ENCODE measurements at regions not wholly inside any gene's neighbourhood (a gene's known extent, or its start where the extent isn't known, plus 50 kb on each side); places are given as distances from the start of the nearest gene placed in this dataset.
"Not testable (repeated sequence)": the region's sequence is repeated elsewhere in the genome, so short reads cannot be mapped to it uniquely, and the experiment has no call there.

DNA sequence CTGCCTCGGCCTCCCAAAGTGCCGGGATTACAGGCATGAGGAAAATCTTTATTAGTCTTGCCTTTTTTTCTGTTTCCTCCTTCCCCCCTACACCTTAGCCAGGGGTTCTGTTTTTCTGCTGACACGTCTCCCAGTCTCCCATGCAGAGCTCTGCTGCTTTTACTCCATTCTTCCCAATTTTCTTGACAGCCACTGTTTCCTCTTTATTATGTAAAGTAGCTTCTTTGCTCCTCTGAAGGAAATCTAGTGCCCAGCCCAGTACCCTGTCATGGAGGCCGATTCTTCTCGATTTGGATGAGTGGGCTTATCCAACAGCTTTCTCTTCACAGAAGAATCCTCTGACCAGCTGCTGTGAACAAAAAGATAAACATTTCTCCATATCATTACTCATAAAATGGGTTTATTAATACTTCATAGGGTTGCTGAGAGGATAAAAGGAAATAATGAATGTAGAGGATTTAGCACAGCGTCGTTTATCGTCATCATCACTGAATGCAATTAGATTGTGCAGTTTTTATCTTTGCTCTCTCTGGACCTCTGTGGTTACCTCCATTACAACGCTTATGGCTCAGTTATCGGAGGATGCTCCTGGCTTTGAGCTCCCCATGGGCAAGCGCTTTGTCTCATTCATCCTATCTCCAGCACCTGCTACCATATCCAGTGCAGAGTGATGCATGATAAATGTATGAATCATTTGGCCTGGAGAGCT is 375.6 kb upstream of the C11orf87 start:
- no peak for DNase-seq

DNA sequence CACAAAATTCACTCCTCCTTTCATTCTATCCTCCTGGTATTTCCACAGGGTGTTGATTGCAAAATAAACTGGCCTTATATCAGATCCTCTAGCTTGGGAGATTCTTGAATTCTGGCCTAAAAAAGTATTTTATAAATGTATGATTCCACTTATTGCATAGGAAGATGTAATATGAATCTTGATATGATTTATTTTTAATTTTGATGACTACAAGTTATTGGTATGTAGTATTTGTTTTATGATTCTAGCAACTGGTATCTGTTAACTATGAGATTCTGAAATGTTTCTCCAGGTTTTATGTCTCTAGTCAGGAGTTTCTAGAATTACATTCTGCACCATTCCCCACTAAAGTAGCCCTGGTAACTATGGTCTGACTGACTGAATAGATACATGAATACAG is 373.9 kb upstream of the C11orf87 start:
- DNase-seq, result no peak

- no peak for DNase-seq
Observed at GRCh38 chr11:109051200-109051599, 370.8 kb upstream of the C11orf87 start.

GRCh38 chr11:109059402-109059801 is 362.6 kb upstream of the C11orf87 start:
- DNase-seq, result no peak

DNA sequence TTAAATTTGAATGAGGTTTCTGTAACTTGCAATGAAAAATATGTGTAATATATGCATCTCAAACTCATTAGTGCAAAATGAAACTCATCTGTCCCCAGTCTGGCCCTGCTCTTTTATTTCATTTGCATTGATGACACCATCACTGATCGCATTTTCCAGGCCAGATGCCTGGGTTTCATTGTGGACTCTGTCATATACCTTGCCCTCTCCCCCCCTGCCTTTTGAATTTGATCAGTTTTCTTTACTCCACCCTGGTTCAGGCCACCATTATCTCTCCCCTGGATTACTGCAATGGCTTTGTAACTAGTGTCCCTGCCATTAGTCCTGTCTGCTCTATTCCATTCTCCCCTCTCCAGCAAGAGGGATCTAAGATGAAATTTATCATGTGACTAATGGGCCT is 360.6 kb upstream of the C11orf87 start:
- no peak for DNase-seq

GRCh38 chr11:109062445-109062844 is 359.5 kb upstream of the C11orf87 start:
- no peak for DNase-seq

DNA sequence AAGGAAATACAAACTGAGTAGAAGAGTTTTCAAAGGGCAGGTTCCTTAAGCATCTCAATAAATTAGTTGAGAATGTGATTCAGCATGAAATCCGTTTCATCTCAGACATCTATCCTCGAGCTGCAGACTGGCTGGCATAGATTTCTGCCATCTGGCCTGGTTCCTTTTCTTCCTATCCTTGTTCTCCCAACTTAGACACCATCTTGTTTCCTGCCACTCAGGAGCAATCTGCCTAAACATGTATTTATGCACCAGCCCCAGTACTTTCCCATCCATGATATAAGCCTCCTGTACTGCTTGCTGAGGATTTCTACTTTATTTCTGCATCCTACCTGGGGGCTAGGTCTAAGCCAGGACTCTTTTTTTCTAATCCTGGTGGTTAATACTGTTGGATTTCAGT is 359.1 kb upstream of the C11orf87 start:
- DNase-seq, result no peak

GRCh38 chr11:109064618-109065311 is 357.2 kb upstream of the C11orf87 start:
- DNase-seq, result not testable (repeated sequence)

GRCh38 chr11:109071262-109071661 is 350.7 kb upstream of the C11orf87 start:
- DNase-seq, result no peak

DNA sequence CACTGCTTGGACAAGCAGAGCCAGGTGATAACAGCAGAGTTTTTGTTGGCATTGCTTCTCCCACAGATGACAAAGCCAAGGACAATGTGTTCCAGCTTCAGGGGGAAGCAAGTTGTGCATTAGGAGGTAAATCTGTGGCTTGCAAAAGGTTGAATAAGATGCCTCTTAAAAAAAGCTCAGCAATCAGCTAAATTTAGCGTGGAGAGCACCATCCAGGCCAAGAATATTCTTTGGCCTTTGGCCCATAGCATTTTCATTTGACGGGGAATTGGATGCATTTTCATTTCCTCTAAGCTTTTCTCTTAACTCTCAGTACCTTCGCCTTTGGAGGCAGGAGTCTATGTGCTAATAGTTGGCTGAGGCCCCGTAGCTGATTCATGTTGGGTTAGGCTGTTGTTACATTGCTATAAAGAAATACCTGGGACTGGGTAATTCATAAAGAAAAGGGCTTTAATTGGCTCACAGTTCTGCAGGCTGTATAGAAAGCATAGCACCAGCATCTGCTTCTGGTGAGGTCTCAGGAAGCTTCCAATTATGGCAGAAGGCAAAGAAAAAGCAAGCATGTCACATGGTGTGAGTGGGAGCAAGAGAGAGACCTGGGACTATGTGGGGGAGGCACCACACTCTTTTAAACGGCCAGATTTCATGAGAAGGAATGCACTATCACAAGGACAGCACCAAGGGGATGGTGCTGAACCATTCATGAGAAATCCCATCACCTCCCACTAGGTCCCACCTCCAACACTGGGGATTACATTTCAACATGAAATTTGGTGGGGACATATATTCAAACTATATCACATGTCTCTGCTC is 350.1 kb upstream of the C11orf87 start:
- DNase-seq, result no peak

DNA sequence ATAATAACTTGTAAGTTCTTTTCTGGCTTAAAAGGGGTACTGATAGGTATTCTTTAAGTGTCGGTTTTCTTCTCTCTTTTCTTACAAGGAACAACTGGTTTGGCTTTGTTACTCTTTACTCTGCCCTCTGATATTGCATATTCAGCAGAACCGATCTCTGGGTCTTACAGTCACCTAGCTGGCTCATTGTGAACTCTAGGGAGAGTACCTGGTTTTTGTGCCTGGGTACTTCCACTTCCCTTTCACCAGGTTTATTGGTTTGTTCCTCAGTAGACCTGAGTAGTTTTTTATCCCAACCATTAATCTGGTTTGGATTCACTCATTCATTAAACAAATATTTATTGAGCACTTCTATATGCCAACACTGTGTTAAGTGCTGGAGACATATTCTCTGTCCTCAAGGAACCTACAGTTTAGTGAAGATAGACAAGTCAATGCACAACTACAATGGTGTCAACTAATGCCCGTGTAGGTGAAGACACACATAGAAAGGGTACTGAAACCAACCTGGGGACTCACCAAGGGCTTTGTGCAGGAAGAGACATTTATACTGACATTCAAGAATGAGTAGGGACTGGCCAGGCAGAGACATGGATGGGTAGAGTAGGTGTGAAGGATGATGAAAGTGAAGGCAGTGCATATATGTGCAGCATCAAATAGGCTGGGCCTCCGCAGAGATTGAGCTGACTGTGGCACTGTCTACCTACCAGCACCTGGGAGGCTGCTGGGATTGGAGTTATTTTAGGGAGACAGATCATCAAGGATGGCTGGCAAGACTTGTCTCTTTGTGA is 348.8 kb upstream of the C11orf87 start:
- DNase-seq, result no peak

- no peak for DNase-seq
Observed at GRCh38 chr11:109075976-109076375, 346.0 kb upstream of the C11orf87 start.

DNA sequence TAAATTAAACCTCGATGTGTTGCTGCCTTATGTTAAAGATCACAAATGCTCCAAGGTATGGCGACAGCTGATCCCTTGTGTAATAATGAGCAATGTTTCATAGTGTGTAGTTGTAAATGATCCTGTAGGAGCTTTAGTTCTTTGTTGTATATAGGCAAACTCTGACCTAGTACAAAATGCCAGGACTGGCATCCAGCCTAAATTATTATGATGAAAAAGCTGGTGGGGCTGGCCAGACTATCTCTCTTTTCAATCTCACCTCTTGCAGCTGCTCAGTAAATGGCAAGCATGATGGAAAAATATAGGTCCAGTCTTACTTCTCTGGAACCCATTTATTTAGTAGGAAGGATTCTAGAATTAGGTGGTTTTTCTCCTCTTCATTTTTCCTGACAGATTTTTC is 345.1 kb upstream of the C11orf87 start:
- DNase-seq, result no peak

- no peak for DNase-seq
Observed at GRCh38 chr11:109077291-109077920, 344.6 kb upstream of the C11orf87 start.

- no peak for DNase-seq
Observed at GRCh38 chr11:109085708-109086373, 336.1 kb upstream of the C11orf87 start.

- no peak for DNase-seq
Observed at GRCh38 chr11:109086931-109087330, 335.1 kb upstream of the C11orf87 start.

DNA sequence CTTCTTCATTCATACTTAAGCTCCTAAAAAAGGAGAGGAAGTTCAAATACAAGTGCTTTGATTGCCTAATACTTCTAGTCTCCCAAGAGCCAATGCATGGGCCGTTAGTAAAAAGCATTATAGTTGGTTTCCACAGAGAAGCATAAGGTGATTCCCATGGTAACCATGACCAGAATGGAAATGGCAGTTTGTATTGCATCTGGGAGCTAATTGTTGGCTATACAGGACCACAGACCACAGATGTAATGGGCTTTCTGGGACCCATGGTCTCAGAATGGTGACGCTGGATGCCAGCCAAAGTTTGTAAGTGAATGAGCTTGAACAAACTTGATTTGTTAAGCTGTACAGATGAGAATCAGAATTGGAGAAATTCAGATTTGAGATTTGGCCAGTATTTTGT is 333.9 kb upstream of the C11orf87 start:
- DNase-seq, result no peak

DNA sequence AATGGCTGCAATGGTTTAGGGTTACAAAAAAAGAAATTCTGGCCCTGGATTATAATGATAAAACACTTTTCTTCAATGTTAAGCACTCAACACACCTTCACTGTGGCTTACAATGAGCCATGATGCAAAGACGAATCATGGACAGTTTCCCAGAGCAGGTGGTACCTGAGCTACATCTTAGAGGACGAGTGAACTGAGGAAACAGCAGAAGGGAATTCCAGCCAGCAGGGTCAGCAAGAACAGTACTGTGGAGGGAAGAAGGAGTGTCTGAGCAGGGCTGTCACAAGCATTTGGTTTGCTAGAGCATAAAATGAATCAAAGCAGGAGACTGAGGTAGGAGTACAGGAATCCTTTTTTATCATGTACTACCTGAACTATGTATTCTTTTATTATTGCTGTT is 332.8 kb upstream of the C11orf87 start:
- DNase-seq, result no peak

- no peak for DNase-seq
Observed at GRCh38 chr11:109093354-109093753, 328.6 kb upstream of the C11orf87 start.

DNA sequence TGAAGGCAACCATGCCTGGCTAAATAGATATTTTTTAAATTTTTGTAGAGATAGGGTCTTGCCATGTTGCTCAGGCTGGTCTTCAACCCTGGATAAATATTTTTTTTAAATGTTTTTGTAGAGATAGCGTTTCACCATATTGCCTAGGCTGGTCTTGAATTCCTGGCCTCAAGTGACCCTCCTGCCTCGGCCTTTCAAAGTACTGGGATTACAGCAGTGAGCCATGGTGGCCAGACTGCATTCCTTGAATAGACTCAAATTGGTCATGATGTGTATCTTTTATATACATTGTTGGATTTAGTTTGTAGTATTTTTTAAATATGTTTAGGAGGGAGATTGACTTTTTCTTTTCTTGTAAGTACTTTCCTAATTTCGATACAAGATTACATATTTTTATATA is 325.7 kb upstream of the C11orf87 start:
- no peak for DNase-seq

- DNase-seq, result no peak
Observed at GRCh38 chr11:109106151-109106906, 315.7 kb upstream of the C11orf87 start.

Measured in kidney glomerular epithelial cell (primary cell).